Suprapubic skin (tissue), 4 donors: ENCODE measurements at regions not wholly inside any gene's neighbourhood (a gene's known extent, or its start where the extent isn't known, plus 50 kb on each side); places are given as distances from the start of the nearest gene placed in this dataset.

Experiments used
- CTCF ChIP-seq, 2 donors: fragments of 200-600 bp in 1 of 2; fragments of 450-650 bp in 1 of 2; sonication (generic) in 1 of 2; IDR thresholded peaks; one replicate each; pipeline ENCODE4 v1.5.1; 2016 to 2019; ENCODE audit warnings: antibody characterized with exemption in 2 of 2, mild to moderate bottlenecking in 1 of 2, moderate library complexity in 1 of 2
- POLR2A ChIP-seq, 2 donors: fragments of 450-650 bp; IDR thresholded peaks; one replicate each; pipeline ENCODE4 v1.6.1; 2017; ENCODE audit warnings: antibody characterized with exemption in 2 of 2, mild to moderate bottlenecking in 2 of 2, moderate library complexity in 2 of 2
- POLR2AphosphoS5 ChIP-seq, 3 donors: sonication (generic); formaldehyde crosslinking; IDR thresholded peaks; one replicate each; pipeline ENCODE4 v1.6.1; 2017; ENCODE audit warnings: antibody characterized with exemption in 3 of 3

DNA sequence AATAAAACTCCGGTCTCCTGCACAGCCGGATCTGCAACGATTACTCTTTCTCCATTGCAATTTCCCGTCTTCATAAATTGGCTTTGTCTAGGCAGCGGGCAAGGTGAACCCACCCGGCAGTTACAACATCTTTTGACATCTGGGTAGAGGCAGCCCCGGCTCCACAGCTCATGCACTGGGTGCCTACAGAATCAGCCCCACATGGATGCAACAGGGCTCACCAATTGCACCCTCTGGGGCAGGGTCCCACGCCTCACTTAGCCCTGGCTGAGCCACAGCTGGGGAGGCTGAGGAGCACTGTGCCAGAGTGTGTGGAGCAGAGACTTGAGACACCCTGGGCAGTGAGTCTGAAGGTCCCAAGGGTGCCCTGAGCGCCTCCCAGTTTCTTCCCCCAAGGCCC is 710.2 kb downstream of the TBC1D22A start:
- TF ChIP-seq CTCF (IDR thresholded peaks at IDR 0.05) = no peak
- TF ChIP-seq POLR2A (IDR thresholded peaks at IDR 0.05) = no peak
- no peak for TF ChIP-seq POLR2AphosphoS5 (IDR thresholded peaks at IDR 0.05)
